Activated T-cell treated with anti-CD3 and anti-CD28 coated beads, Interleukin-2, amount 50 U/mL, for 4 hours (primary cell): ENCODE measurements at regions not wholly inside any gene's neighbourhood (a gene's known extent, or its start where the extent isn't known, plus 50 kb on each side); places are given as distances from the start of the nearest gene placed in this dataset.

Experiments
- ATAC-seq, 2 donors: fragments of 200-7000 bp; cut with Tn5 transposase; one replicate each; pipeline ENCODE4 v1.10.0; 2021
- DNase-seq: peaks from one replicate; pipeline ENCODE4 v3.0.0-alpha.2; 2020
- H3K27me3 Mint-ChIP-seq: one replicate; pipeline ENCODE4 v1.8.0; 2021; ENCODE audit warnings: low read depth, mixed read lengths
- H3K36me3 Mint-ChIP-seq: one replicate; pipeline ENCODE4 v1.8.0; 2022; ENCODE audit warnings: mixed read lengths; ENCODE audit not compliant: insufficient read depth
- H3K4me1 Mint-ChIP-seq: one replicate; pipeline ENCODE4 v1.8.0; 2021; ENCODE audit warnings: low read depth, mixed read lengths
- H3K4me3 Mint-ChIP-seq: one replicate; pipeline ENCODE4 v1.8.0; 2021; ENCODE audit warnings: mild to moderate bottlenecking, moderate library complexity, mixed read lengths
- H3K9me3 Mint-ChIP-seq: one replicate; pipeline ENCODE4 v1.8.0; 2021; ENCODE audit warnings: mixed read lengths

GRCh38 chr13:103403814-103404213 lies 337.6 kb upstream of the SLC10A2 start:
- H3K36me3 Mint-ChIP-seq = no peaks in the 10 kb centered on the region
- peaks cover 10% of the 10 kb centered on the region for H3K9me3 Mint-ChIP-seq
- H3K27me3 Mint-ChIP-seq = no peaks in the 10 kb centered on the region
- DNase-seq (no peak), ATAC-seq (no peak)
- no peaks in the 10 kb centered on the region for H3K4me1 Mint-ChIP-seq
- H3K4me3 Mint-ChIP-seq = no peak overlapping the region

- ATAC-seq (no peak), DNase-seq (no peak)
- no peaks in the 10 kb centered on the region for H3K27me3 Mint-ChIP-seq
- H3K4me3 Mint-ChIP-seq = no peak overlapping the region
- peaks cover 10% of the 10 kb centered on the region for H3K9me3 Mint-ChIP-seq
- no peaks in the 10 kb centered on the region for H3K36me3 Mint-ChIP-seq
- no peaks in the 10 kb centered on the region for H3K4me1 Mint-ChIP-seq
These were observed 337.0 kb upstream of the SLC10A2 start for GRCh38 chr13:103403148-103403740.

GRCh38 chr13:103395139-103395538 lies 328.9 kb upstream of the SLC10A2 start:
- DNase-seq (no peak), ATAC-seq (no peak)
- Mint-ChIP-seq H3K4me3 (no peak overlapping the region), H3K9me3 (peaks cover 4% of the 10 kb centered on the region), H3K36me3 (no peaks in the 10 kb centered on the region), H3K4me1 (no peaks in the 10 kb centered on the region), H3K27me3 (no peaks in the 10 kb centered on the region)

- H3K27me3 Mint-ChIP-seq = no peaks in the 10 kb centered on the region
These were observed 328.4 kb upstream of the SLC10A2 start for GRCh38 chr13:103394618-103395017.

GRCh38 chr13:103391936-103392335 lies 325.7 kb upstream of the SLC10A2 start:
- Mint-ChIP-seq H3K4me1 (no peaks in the 10 kb centered on the region), H3K4me3 (no peak overlapping the region), H3K36me3 (no peaks in the 10 kb centered on the region), H3K27me3 (no peaks in the 10 kb centered on the region), H3K9me3 (no peaks in the 10 kb centered on the region)
- ATAC-seq (no peak), DNase-seq (no peak)

More at GRCh38 chr13:103394618-103395017, 328.4 kb upstream of the SLC10A2 start:
- no peak for DNase-seq
- Mint-ChIP-seq H3K4me1 (no peaks in the 10 kb centered on the region), H3K4me3 (no peak overlapping the region), H3K9me3 (peaks cover 3% of the 10 kb centered on the region), H3K36me3 (no peaks in the 10 kb centered on the region)
- ATAC-seq = no peak

- Mint-ChIP-seq H3K27me3 (no peaks in the 10 kb centered on the region), H3K36me3 (no peaks in the 10 kb centered on the region), H3K4me1 (no peaks in the 10 kb centered on the region), H3K9me3 (no peaks in the 10 kb centered on the region), H3K4me3 (no peak overlapping the region)
- DNase-seq (no peak), ATAC-seq (no peak)
These were observed 322.6 kb upstream of the SLC10A2 start for GRCh38 chr13:103388839-103389238.

DNA sequence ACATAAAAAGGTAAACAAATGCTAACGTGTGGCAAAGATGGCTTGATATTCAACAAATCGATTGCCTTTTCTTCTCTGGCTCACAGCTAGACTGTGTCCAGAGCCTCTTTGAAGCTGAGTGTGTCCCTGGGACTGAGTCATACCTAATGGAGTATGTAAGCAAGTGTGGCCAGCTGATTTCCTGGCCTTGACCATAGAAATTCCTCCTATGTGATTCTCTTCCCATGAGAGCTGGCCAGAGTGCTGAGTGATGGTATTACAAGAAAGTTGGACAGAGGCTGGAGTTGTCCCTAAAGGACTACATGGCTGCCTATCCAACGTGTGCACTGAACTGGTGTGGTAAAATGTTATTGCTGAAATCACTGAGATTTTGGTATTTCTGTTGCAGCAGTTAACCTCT lies 320.1 kb upstream of the SLC10A2 start:
- no peaks in the 10 kb centered on the region for H3K36me3 Mint-ChIP-seq

DNA sequence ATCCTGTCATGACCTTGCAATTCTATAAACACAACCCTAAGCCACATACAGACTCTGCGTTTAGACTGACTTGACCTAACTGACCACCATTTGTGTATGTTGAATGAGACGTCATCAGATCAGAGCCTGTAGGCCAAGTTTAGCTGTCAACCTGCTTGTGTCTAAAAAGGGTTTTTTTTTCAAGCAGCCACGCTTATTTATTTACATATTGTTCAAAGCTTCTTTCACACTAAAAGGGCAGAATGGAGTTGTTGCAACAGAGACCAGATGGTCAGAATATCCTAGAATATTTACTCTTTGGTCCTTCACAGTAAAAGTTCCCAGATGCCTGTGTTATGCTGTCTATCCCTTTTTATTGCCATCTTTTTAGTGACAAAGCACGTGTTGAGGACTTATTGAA lies 307.7 kb upstream of the SLC10A2 start:
- no peaks in the 10 kb centered on the region for H3K4me1 Mint-ChIP-seq
- ATAC-seq (no peak), DNase-seq (no peak)
- H3K36me3 Mint-ChIP-seq = no peaks in the 10 kb centered on the region
- peaks cover 5% of the 10 kb centered on the region for H3K9me3 Mint-ChIP-seq
- H3K4me3 Mint-ChIP-seq = no peak overlapping the region
- H3K27me3 Mint-ChIP-seq = no peaks in the 10 kb centered on the region

More for the DNA sequence above, 320.1 kb upstream of the SLC10A2 start:
- Mint-ChIP-seq H3K9me3 (peaks cover 9% of the 10 kb centered on the region), H3K4me1 (no peaks in the 10 kb centered on the region), H3K27me3 (no peaks in the 10 kb centered on the region), H3K4me3 (no peak overlapping the region)
- no peak for DNase-seq
- ATAC-seq = no peak

DNA sequence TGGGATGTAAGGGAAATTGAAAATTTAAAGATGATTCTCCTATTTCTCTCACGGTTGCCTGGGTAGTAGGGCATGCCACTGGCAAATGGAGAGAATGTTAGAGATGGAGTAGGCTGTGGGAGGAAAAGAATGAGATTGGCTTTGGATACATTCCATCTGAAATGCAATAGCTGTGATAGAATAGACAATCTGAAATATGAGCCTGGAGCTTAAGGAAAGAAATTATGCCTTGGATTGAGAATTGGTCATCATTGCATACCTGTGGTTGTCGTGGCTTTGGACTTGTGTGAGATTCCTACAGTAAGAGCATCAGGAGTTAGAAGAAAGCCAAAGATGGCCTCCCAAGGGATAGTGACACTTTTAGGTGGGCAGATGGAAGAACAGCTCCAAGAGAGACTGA lies 305.1 kb upstream of the SLC10A2 start:
- no peak for DNase-seq
- Mint-ChIP-seq H3K9me3 (no peaks in the 10 kb centered on the region), H3K27me3 (no peaks in the 10 kb centered on the region), H3K4me3 (no peak overlapping the region), H3K36me3 (no peaks in the 10 kb centered on the region), H3K4me1 (no peaks in the 10 kb centered on the region)
- ATAC-seq = no peak

DNA sequence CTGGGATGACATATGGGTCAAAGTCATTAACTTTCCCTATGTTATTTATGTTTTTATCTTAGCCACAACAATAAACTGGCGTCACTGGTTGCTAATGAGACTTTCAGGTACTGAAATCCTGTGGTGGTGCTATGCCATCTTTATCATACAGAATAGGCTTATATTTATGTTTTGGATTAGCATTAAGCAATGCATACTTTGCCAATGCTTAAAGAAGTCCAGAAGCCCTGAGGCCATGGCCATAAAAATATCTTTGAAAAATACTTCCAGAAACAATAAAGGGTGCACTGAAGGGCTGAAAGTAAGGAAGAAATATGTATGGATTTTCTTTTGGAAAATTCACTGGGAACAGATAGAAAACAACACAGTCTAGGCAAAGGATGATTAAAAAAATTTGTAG lies 304.6 kb upstream of the SLC10A2 start:
- ATAC-seq (no peak), DNase-seq (no peak)
- Mint-ChIP-seq H3K9me3 (no peaks in the 10 kb centered on the region), H3K27me3 (no peaks in the 10 kb centered on the region), H3K4me3 (no peak overlapping the region), H3K4me1 (no peaks in the 10 kb centered on the region), H3K36me3 (no peaks in the 10 kb centered on the region)

- no peaks in the 10 kb centered on the region for H3K4me1 Mint-ChIP-seq
- H3K27me3 Mint-ChIP-seq = no peaks in the 10 kb centered on the region
- DNase-seq (no peak), ATAC-seq (no peak)
- no peaks in the 10 kb centered on the region for H3K36me3 Mint-ChIP-seq
- H3K9me3 Mint-ChIP-seq = peaks cover 17% of the 10 kb centered on the region
- H3K4me3 Mint-ChIP-seq = no peak overlapping the region
These were observed 292.2 kb upstream of the SLC10A2 start for GRCh38 chr13:103358255-103358932.

DNA sequence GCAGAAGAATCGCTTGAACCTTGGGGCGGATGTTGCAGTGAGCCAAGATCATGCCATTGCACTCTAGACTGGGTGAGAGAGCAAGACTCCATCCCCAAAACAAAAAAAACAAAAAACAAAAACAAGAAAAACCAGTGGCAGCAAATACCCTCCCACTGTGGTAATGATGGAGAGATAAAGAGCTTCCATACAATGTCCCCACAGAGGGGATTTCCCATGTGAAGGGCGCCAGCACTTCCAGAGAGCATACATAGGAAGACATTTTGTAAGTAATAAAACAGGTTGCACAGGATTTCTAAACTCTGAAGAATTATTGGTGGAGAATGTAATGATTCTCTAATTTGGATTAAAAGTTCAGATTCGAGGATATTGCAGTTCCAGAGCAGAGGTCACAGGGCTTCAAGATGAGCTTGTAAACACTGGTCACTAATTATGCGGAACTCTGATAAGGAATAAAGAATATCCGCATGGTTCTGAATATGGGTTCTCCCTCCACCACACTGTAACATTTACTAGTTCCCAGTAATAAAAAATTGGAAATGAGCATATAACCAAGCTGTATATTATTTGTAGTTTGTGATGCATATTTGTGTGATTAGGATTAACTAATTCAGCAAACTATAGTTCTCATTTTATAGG lies 290.1 kb upstream of the SLC10A2 start:
- ATAC-seq (no peak), DNase-seq (no peak)
- H3K36me3 Mint-ChIP-seq = no peaks in the 10 kb centered on the region
- H3K9me3 Mint-ChIP-seq = peaks cover 15% of the 10 kb centered on the region
- no peaks in the 10 kb centered on the region for H3K27me3 Mint-ChIP-seq
- H3K4me3 Mint-ChIP-seq = no peak overlapping the region
- no peaks in the 10 kb centered on the region for H3K4me1 Mint-ChIP-seq

GRCh38 chr13:103354171-103354570 lies 288.0 kb upstream of the SLC10A2 start:
- peaks cover 10% of the 10 kb centered on the region for H3K9me3 Mint-ChIP-seq
- ATAC-seq (no peak), DNase-seq (no peak)
- no peak overlapping the region for H3K4me3 Mint-ChIP-seq
- no peaks in the 10 kb centered on the region for H3K4me1 Mint-ChIP-seq
- no peaks in the 10 kb centered on the region for H3K36me3 Mint-ChIP-seq
- H3K27me3 Mint-ChIP-seq = no peaks in the 10 kb centered on the region

- Mint-ChIP-seq H3K9me3 (peaks cover 10% of the 10 kb centered on the region), H3K27me3 (no peaks in the 10 kb centered on the region), H3K36me3 (no peaks in the 10 kb centered on the region)
These were observed 285.0 kb upstream of the SLC10A2 start for GRCh38 chr13:103351035-103351828.

More at GRCh38 chr13:103351035-103351828, 285.0 kb upstream of the SLC10A2 start:
- DNase-seq (no peak), ATAC-seq (no peak)
- Mint-ChIP-seq H3K4me3 (no peak overlapping the region), H3K4me1 (no peaks in the 10 kb centered on the region)
